Heart left ventricle (tissue), 16 donors: ENCODE measurements at regions not wholly inside any gene's neighbourhood (a gene's known extent, or its start where the extent isn't known, plus 50 kb on each side); places are given as distances from the start of the nearest gene placed in this dataset.

Experiments used
- ATAC-seq, 4 donors: fragments of 200-7000 bp; cut with Tn5 transposase; one replicate each; pipeline ENCODE4 v1.9.1; 2020 to 2022; ENCODE audit warnings: moderate library complexity in 4 of 4, mild to moderate bottlenecking in 3 of 4, moderate number of reproducible peaks in 1 of 4
- DNase-seq, 5 donors: peaks; one replicate each; pipeline ENCODE4 v3.0.0-alpha.2; 2020
- H3K27ac ChIP-seq, 12 donors: fragments of 200-600 bp; sonication (generic) in 4 of 12; one replicate each; pipeline versions ENCODE4 v1.5.0 to v1.8.0; 2016 to 2022; ENCODE audit warnings: mild to moderate bottlenecking in 2 of 12
- H3K27me3 ChIP-seq, 9 donors: fragments of 200-600 bp; sonication (generic) in 2 of 9; one replicate each; pipeline versions ENCODE4 v1.5.1 to v1.8.0; 2016 to 2022; ENCODE audit warnings: mild to moderate bottlenecking in 3 of 9
- H3K36me3 ChIP-seq, 9 donors: fragments of 200-600 bp; sonication (generic) in 2 of 9; one replicate each; pipeline versions ENCODE4 v1.5.0 to v1.8.0; 2018 to 2022; ENCODE audit warnings: mild to moderate bottlenecking in 2 of 9
- H3K4me1 ChIP-seq, 12 donors: fragments of 200-600 bp; sonication (generic) in 4 of 12; one replicate each; pipeline versions ENCODE4 v1.5.0 to v1.8.0; 2016 to 2022; ENCODE audit warnings: mild to moderate bottlenecking in 3 of 12
- H3K4me3 ChIP-seq, 12 donors: fragments of 200-600 bp; sonication (generic) in 4 of 12; one replicate each; pipeline versions ENCODE4 v1.5.0 to v1.8.0; 2017 to 2022; ENCODE audit warnings: mild to moderate bottlenecking in 9 of 12, moderate library complexity in 4 of 12
- H3K9me3 ChIP-seq, 12 donors: fragments of 200-600 bp; sonication (generic) in 4 of 12; one replicate each; pipeline versions ENCODE4 v1.5.0 to v1.8.0; 2016 to 2022; ENCODE audit warnings: mild to moderate bottlenecking in 1 of 12
- POLR2A ChIP-seq, 2 donors: fragments of 450-650 bp; IDR thresholded peaks; one replicate each; pipeline ENCODE4 v1.6.1; 2017; ENCODE audit warnings: antibody characterized with exemption in 2 of 2, mild to moderate bottlenecking in 2 of 2, moderate library complexity in 2 of 2
- WGBS, 4 donors: extraction: QIAGEN DNeasy Blood & Tissue Kit in 2 of 4; methylation state at CpG; one replicate each; pipeline versions ENCODE4 v1.1.5 to v1.1.7; 2013 to 2018; 5-methylcytosine and 5-hydroxymethylcytosine counted together
- intact Hi-C, 10 donors: fragments of 100-400 bp; cut with DNase I; formaldehyde crosslinking; loops; one replicate each; pipeline versions ENCODE4 v1.11.1 to v1.14.2; 2022
- TF ChIP-seq, protein P1 (sequence below), 12 donors: fragments of 200-600 bp; sonication (generic) in 4 of 12; IDR thresholded peaks; one replicate each; pipeline versions ENCODE4 v1.5.0 to v1.8.0; 2018 to 2022; ENCODE audit warnings: antibody characterized with exemption in 12 of 12, mild to moderate bottlenecking in 5 of 12
- donor health status: ischemic (EF 13 %, LVEDD 7.1; RV severe dilation, severe dysfunction).
- donor health status: healthy with polysubstance abuse.
- donor health status: DM: no; HTN: yes; CAD: no.
- donor health status: DM: no; HTN: no; CAD: no.
- donor health status: ischemic (EF 25% LVEDD 6.9; RV normal size, moderate dysfunction).
- donor health status: ischemic (EF 25% LVEDD 5.7; RV mildly dilated, moderate dysfunction).
- donor health status: healthy.
- donor health status: DM: yes; HTN: yes; CAD: no.
- donor health status: ischemic (EF 35%, LVEDD 5.7; RV mildly dilated, moderate dysfunction).
- donor health status: nonischemic (EF 11% LVEDD 7.7; RV severe dilation, severe dysfunction).
- donor health status: DM: yes; HTN: yes; CAD: no.
- donor health status: PGD.
- donor health status: ischemic (EF 29% LVEDD 5.4; RV normal size, mild dysfunction).
- donor health status: nonischemic (EF 23%, LVEDD 6.1; RV moderate dilation, normal function).

DNA sequence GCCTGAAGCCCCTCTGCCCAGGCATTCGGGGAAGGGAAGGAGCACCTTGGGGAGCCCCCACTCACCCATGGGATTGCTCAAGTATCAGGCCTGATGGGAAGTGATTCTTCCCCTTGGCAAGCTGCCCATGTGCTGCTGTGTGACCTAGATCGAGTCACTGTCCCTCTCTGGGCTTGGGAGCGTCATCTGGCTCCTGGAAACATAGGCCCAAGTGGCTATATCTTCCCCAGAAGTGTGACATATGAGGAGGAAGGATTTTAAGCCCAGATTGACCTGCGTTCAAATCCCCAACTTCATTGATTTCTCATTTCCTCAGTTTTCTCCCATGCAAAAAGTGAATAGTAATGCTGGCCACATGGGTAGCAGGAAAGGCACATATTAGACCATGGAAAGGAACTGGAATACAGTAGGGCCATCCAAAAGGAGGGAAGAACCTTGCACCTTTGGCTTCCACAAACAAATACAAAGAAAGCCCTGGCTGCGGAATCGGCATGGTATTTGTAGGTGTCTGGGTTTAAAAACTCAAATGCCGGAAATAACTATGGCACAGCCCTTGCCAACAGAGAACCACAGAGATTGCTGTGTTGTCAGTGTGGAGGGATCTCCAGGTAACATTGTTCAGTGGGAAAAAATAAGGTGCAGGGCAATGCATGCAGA, 169.5 kb upstream of the ZMIZ1 start:
- WGBS, 4 donors: 86 to 92% (median 89%) methylated on average over 7 of the region's 7 CpGs
- TF ChIP-seq POLR2A (IDR thresholded peaks at IDR 0.05): no peak
- TF ChIP-seq, protein P1, sequence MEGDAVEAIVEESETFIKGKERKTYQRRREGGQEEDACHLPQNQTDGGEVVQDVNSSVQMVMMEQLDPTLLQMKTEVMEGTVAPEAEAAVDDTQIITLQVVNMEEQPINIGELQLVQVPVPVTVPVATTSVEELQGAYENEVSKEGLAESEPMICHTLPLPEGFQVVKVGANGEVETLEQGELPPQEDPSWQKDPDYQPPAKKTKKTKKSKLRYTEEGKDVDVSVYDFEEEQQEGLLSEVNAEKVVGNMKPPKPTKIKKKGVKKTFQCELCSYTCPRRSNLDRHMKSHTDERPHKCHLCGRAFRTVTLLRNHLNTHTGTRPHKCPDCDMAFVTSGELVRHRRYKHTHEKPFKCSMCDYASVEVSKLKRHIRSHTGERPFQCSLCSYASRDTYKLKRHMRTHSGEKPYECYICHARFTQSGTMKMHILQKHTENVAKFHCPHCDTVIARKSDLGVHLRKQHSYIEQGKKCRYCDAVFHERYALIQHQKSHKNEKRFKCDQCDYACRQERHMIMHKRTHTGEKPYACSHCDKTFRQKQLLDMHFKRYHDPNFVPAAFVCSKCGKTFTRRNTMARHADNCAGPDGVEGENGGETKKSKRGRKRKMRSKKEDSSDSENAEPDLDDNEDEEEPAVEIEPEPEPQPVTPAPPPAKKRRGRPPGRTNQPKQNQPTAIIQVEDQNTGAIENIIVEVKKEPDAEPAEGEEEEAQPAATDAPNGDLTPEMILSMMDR (IDR thresholded peaks at IDR 0.05): no peak
- H3K27ac ChIP-seq: peak overlapping the region in 4 of 12 donors; percentile 22 to 39 (median 32)

DNA sequence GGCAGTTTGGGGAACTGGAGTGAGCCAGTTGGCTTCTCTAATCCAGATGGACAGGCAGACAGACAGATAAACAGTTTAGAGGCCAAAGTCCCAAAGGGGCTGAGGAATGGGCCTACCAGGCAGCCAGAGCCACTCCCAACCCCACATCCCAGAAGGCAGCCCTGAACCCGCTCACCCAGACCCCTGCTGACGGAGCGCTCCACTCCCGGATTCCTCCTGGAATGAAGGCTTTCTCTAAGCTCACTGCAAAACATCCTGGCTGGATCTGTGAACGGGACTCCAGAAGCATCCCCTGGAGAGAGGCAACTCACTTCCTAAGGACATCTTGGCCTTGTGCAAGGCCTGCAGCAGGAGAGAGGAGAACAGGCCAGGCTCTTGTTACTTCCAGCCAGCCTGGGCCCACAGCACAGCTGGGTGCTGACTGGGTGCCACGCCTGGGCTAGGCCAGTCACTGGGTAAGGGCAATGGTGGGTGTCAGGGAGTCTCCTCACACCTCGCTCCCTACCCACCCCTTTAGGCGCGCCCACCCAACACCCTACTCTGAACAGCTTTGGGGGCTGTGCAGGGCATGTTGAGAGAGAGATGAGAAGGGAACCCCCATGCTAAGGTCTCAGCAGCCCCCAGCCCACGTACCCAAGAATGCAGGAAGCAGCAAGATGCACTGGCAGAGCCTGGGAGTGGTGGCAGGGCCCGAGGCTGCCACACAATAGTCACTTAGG, 168.6 kb upstream of the ZMIZ1 start:
- 65 to 81% (median 80%) methylated on average over 6 to 11 of the region's 11 CpGs for WGBS, 4 donors
- peaks cover 0 to 10% (median 0%) of the 10 kb centered on the region in 12 donors for H3K4me1 ChIP-seq
- DNase-seq: peak in 4 of 5 donors; percentile 52 to 84 (median 65)
- TF ChIP-seq, protein P1 (IDR thresholded peaks at IDR 0.05): no peak
- TF ChIP-seq POLR2A (IDR thresholded peaks at IDR 0.05): no peak
- no peaks in the 10 kb centered on the region for H3K9me3 ChIP-seq
- H3K4me3 ChIP-seq: no peak overlapping the region
- peak overlapping the region in 8 of 12 donors; percentile 11 to 47 (median 40) for H3K27ac ChIP-seq
- no peaks in the 10 kb centered on the region for H3K36me3 ChIP-seq
- H3K27me3 ChIP-seq: no peaks in the 10 kb centered on the region
- intact Hi-C loops: no loop called here
- ATAC-seq: peak; percentile 43 to 87 (median 85)

More for the DNA sequence above, 169.5 kb upstream of the ZMIZ1 start:
- intact Hi-C loops: no loop called here
- no peaks in the 10 kb centered on the region for H3K36me3 ChIP-seq
- H3K4me1 ChIP-seq: peaks cover 0 to 10% (median 0%) of the 10 kb centered on the region in 12 donors
- ATAC-seq (no peak), DNase-seq (no peak)
- no peak overlapping the region for H3K4me3 ChIP-seq
- H3K9me3 ChIP-seq: no peaks in the 10 kb centered on the region
- no peaks in the 10 kb centered on the region for H3K27me3 ChIP-seq

DNA sequence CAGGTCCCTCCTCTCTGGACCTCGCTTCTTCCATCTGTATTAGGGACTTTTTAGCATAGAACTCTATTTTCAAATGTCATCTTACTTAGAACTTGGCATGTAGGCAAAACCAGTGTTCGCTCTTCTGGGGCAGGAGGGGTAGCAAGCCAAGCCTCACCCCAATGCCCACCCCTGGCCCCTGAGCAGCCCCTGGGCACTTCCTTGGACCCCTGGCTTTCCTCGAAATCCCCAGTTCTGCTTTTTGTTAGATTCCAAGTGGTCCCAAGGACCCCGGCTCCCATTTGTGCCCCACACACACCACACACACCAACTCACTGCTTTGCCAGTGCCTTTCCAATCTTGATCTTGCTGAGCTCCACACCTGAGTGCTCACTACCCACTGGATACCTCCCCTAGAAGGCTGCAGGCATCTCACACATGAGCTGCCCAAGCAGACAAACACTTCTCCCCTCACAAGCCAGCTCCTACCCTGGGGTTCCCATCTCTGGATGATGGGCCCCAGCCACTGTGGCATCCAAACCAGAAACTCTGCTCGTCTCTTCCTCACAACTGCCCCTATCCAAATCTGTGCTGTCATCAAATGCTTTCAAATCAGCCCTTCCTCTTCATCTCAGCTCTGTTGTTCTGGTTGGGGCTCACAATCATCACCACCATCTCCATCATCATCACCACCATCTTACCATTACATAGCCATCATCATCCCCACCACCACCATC, 167.9 kb upstream of the ZMIZ1 start:
- ATAC-seq (no peak), DNase-seq (peak in 1 of 5 donors; percentile 2)
- Histone ChIP-seq H3K4me1 (peaks cover 0 to 10% (median 0%) of the 10 kb centered on the region in 12 donors), H3K4me3 (no peak overlapping the region), H3K27ac (peak overlapping the region in 6 of 12 donors; percentile 11 to 47 (median 38)), H3K27me3 (no peaks in the 10 kb centered on the region), H3K36me3 (no peaks in the 10 kb centered on the region), H3K9me3 (no peaks in the 10 kb centered on the region)
- intact Hi-C loops: no loop called here
- TF ChIP-seq POLR2A (IDR thresholded peaks at IDR 0.05): no peak
- TF ChIP-seq, protein P1 (IDR thresholded peaks at IDR 0.05): no peak
- 92 to 99% (median 96%) methylated on average over 5 of the region's 5 CpGs for WGBS, 4 donors

DNA sequence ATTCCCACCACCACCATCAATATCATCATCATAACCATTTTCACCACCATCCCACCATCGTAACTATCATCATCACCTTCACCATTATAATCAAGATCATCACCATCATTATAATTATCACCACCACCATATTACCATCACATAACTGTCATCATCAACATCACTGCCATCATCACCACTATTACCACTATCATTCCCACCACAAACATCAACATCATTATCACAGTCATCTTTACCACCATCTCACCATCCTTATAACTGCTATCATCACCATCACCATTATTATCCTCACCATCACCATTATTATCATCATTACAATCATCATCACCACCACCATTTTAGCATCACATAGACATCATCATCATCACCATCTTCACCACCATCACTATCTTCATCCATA, 167.1 kb upstream of the ZMIZ1 start:
- DNase-seq (no peak), ATAC-seq (no peak)
- 93 to 99% (median 96%) methylated on average over 1 of the region's 1 CpG for WGBS, 4 donors
- H3K9me3 ChIP-seq: no peaks in the 10 kb centered on the region
- no peaks in the 10 kb centered on the region for H3K36me3 ChIP-seq
- peaks cover 0 to 10% (median 0%) of the 10 kb centered on the region in 12 donors for H3K4me1 ChIP-seq
- TF ChIP-seq POLR2A (IDR thresholded peaks at IDR 0.05): no peak
- TF ChIP-seq, protein P1 (IDR thresholded peaks at IDR 0.05): no peak
- no peak overlapping the region for H3K4me3 ChIP-seq
- no peaks in the 10 kb centered on the region for H3K27me3 ChIP-seq
- intact Hi-C loops: no loop called here
- no peak overlapping the region for H3K27ac ChIP-seq
